Upper lobe of right lung (tissue), 1 donor: ENCODE measurements at regions not wholly inside any gene's neighbourhood (a gene's known extent, or its start where the extent isn't known, plus 50 kb on each side); places are given as distances from the start of the nearest gene placed in this dataset.
"Not testable (repeated sequence)": the region's sequence is repeated elsewhere in the genome, so short reads cannot be mapped to it uniquely, and the experiment has no call there.

Source experiments
- ATAC-seq: fragments of 200-7000 bp; cut with Tn5 transposase; one replicate; pipeline ENCODE4 v1.9.1; 2020; ENCODE audit warnings: mild to moderate bottlenecking, moderate library complexity
- DNase-seq: peaks from one replicate; pipeline ENCODE4 v3.0.0-alpha.2; 2020
- H3K27ac ChIP-seq: fragments of 200-600 bp; one replicate; pipeline ENCODE4 v1.8.0; 2022
- H3K27me3 ChIP-seq: fragments of 200-600 bp; one replicate; pipeline ENCODE4 v1.8.0; 2022; ENCODE audit warnings: mild to moderate bottlenecking
- H3K36me3 ChIP-seq: fragments of 200-600 bp; one replicate; pipeline ENCODE4 v1.8.0; 2022
- H3K4me1 ChIP-seq: fragments of 200-600 bp; one replicate; pipeline ENCODE4 v1.8.0; 2022
- H3K4me3 ChIP-seq: fragments of 200-600 bp; one replicate; pipeline ENCODE4 v1.8.0; 2022; ENCODE audit warnings: mild to moderate bottlenecking
- H3K9me3 ChIP-seq: fragments of 200-600 bp; one replicate; pipeline ENCODE4 v1.8.0; 2022
- intact Hi-C: fragments of 100-400 bp; cut with DNase I; formaldehyde crosslinking; loops from one replicate; pipeline ENCODE4 v1.11.0; 2022
- TF ChIP-seq, protein P1 (sequence below): fragments of 200-600 bp; IDR thresholded peaks from one replicate; pipeline ENCODE4 v1.8.0; 2022; ENCODE audit warnings: antibody characterized with exemption
- donor health status: DM: no; HTN: yes; CAD: no; lungs with severe emphysema.

DNA sequence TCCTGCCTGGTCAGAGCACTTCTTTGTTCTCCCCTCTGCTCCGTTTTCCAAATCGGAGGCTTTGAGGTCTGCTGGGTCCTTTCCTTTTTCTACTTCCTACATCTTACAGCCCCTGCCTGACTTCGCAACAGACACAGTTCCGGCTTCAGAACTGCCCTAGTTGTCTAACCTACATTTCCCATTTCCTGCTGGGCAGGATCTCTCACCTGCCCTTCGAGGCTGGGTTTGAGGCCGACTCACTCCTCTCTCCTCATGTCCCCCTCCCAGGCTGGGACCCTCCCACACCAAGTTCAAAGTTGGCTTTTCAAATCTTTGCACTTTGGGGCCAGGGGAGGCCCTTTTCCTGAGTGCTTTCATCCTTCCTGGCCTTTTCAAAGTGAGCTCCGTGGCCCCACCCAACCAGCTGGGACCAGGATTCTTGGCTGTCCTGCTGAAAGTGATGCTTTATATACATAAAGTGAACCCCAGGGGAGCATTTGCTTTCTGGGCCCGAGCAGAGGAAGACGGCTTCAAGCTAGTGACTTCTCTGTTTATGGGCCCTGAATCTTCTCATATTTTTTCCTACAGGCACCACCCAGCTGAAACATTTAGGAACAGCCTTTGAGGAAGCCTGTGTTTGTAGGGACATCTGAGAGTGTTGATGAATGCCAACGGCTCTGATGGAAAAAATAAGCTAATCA lies 281.0 kb upstream of the CRY1 start:
- no peak overlapping the region for H3K4me3 ChIP-seq
- TF ChIP-seq, protein P1, sequence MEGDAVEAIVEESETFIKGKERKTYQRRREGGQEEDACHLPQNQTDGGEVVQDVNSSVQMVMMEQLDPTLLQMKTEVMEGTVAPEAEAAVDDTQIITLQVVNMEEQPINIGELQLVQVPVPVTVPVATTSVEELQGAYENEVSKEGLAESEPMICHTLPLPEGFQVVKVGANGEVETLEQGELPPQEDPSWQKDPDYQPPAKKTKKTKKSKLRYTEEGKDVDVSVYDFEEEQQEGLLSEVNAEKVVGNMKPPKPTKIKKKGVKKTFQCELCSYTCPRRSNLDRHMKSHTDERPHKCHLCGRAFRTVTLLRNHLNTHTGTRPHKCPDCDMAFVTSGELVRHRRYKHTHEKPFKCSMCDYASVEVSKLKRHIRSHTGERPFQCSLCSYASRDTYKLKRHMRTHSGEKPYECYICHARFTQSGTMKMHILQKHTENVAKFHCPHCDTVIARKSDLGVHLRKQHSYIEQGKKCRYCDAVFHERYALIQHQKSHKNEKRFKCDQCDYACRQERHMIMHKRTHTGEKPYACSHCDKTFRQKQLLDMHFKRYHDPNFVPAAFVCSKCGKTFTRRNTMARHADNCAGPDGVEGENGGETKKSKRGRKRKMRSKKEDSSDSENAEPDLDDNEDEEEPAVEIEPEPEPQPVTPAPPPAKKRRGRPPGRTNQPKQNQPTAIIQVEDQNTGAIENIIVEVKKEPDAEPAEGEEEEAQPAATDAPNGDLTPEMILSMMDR, result no peak
- no peaks in the 10 kb centered on the region for H3K4me1 ChIP-seq
- no peaks in the 10 kb centered on the region for H3K36me3 ChIP-seq
- H3K9me3 ChIP-seq, result no peaks in the 10 kb centered on the region
- intact Hi-C loops, result no loop called here
- DNase-seq, result no peak
- no peak overlapping the region for H3K27ac ChIP-seq
- peak; percentile 23 for ATAC-seq
- H3K27me3 ChIP-seq, result no peaks in the 10 kb centered on the region

DNA sequence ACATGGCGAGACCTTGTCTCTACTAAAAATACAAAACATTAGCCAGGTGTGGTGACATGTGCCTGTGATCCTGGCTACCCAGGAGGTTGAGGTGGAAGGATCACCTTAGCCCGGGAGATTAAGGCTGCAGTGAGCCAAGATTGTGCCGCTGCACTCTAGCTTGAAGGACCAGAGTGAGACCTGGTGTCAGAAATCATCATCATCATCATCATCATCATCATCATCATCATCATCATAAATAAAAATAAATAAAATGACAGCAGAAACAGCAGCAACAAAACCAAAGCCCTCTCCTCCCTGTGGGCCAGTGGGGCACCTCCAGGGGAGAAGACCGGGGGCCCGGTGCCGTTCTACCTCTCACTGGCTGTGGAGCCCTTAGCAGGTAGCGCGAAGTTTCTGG lies 281.9 kb upstream of the CRY1 start:
- Histone ChIP-seq H3K4me3 (no peak overlapping the region), H3K27me3 (no peaks in the 10 kb centered on the region), H3K9me3 (no peaks in the 10 kb centered on the region), H3K36me3 (no peaks in the 10 kb centered on the region), H3K27ac (no peak overlapping the region), H3K4me1 (no peaks in the 10 kb centered on the region)
- intact Hi-C loops, result no loop called here
- ATAC-seq, result no peak
- TF ChIP-seq, protein P1, result no peak
- DNase-seq, result no peak

DNA sequence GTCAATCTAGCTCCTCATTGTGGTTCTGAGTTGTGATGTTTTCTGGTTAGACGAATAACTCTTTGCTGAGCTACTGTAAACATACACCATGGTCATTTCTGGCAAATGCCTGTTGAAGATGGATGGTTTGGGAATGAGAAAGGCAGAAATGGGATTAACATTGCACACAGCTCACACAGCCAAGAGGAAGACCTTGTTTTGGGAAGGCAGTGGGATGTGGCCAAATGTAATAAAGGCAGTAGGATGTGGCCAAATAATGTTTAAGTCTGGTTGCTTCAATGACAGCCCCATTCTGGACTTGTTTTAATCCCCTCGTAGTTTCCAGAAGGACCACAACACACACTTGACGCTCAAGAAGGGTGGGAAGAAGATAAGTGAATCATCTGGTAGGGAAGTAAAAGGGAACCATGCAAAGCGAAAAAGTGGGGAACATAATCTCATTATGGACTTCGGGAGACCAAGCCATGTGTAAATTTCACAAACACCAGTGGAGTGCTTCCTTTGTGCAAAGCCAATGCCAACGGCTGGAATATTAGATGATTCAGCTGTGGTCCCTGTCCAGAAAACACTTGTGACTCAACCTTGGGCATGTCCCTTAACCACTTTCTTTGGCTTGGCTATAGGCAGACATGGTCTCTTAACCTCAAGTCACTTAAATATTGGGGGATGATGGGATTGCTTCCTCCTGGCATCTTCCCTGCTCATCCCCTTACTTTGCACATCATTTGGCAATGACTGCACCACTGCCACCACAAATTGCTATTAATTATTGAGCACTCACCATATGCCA lies 284.4 kb upstream of the CRY1 start:
- Histone ChIP-seq H3K27ac (no peak overlapping the region), H3K4me3 (no peak overlapping the region), H3K4me1 (no peaks in the 10 kb centered on the region), H3K36me3 (no peaks in the 10 kb centered on the region), H3K27me3 (no peaks in the 10 kb centered on the region), H3K9me3 (no peaks in the 10 kb centered on the region)
- TF ChIP-seq, protein P1, result no peak
- ATAC-seq (no peak), DNase-seq (no peak)
- intact Hi-C loops, result no loop called here

DNA sequence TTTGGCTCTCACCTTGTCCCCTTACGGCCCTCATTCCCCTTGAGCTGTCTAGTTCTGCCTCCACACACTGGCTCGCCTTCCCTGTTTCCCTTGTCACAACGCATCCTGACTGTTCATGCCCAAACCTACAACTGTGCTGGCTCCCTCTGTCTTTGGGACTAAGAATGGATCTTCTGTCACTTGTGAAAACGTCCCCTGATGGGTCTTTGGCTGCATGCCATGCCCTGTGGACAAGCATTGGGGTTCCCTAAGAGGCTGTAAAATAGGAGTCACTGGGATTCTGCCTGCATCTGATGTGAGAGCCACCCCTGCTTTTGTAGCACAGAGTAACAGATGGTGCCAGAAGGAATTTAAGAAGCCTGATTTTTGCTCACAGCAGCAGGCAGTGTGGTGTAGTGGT lies 285.3 kb upstream of the CRY1 start:
- Histone ChIP-seq H3K9me3 (no peaks in the 10 kb centered on the region), H3K4me1 (no peaks in the 10 kb centered on the region), H3K4me3 (no peak overlapping the region), H3K27ac (no peak overlapping the region), H3K27me3 (no peaks in the 10 kb centered on the region), H3K36me3 (no peaks in the 10 kb centered on the region)
- TF ChIP-seq, protein P1, result no peak
- no peak for DNase-seq
- no peak for ATAC-seq
- intact Hi-C loops, result no loop called here

DNA sequence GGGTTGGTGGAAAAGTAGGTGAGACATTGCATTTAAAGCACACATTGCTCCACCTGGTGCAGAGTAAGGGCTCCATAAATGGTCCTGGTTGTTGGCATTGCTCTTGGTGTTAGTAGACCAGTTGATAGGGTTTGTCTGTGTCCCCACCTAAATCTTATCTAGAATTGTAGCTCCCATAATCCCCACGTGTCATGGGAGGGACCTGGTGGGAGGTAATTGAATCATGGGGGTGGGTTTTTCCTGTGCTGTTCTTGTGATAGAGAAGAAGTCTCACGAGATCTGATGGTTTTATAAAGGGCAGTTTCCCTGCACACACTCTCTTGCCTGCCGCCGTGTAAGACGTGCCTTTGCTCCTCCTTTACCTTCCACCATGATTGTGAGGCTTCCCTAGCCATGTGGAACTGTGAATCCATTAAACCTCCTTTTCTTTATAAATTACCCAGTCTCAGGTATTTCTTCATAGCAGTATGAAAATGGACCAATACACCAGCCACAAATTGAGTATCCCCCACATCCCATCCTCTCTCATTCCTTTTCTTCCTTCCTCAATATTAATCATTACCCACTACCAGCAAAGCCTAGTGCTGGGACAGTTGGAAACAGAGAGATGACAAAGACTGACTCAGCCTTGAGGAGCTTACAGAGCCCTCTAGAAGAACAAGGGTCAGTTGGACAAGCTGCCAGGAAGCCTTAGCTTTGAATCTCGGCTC lies 285.9 kb upstream of the CRY1 start:
- H3K9me3 ChIP-seq, DNase-seq, ATAC-seq, intact Hi-C loops, H3K27ac ChIP-seq, H3K4me1 ChIP-seq, H3K27me3 ChIP-seq, H3K4me3 ChIP-seq, H3K36me3 ChIP-seq: not testable (repeated sequence)
